ENCODE measurements at regions not wholly inside any gene's neighbourhood (a gene's known extent, or its start where the extent isn't known, plus 50 kb on each side); places are given as distances from the start of the nearest gene placed in this dataset.

- no peaks in the 10 kb centered on the region for H4K20me1 ChIP-seq (ENCODE audit: insufficient read depth, low read length)
- H3K27me3 ChIP-seq (ENCODE audit: insufficient read depth, low read length), result no peaks in the 10 kb centered on the region
- H2AFZ ChIP-seq (ENCODE audit: low read length), result no peak overlapping the region
- TF ChIP-seq, protein P1, sequence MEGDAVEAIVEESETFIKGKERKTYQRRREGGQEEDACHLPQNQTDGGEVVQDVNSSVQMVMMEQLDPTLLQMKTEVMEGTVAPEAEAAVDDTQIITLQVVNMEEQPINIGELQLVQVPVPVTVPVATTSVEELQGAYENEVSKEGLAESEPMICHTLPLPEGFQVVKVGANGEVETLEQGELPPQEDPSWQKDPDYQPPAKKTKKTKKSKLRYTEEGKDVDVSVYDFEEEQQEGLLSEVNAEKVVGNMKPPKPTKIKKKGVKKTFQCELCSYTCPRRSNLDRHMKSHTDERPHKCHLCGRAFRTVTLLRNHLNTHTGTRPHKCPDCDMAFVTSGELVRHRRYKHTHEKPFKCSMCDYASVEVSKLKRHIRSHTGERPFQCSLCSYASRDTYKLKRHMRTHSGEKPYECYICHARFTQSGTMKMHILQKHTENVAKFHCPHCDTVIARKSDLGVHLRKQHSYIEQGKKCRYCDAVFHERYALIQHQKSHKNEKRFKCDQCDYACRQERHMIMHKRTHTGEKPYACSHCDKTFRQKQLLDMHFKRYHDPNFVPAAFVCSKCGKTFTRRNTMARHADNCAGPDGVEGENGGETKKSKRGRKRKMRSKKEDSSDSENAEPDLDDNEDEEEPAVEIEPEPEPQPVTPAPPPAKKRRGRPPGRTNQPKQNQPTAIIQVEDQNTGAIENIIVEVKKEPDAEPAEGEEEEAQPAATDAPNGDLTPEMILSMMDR (IDR thresholded peaks at IDR 0.05; ENCODE audit: extremely low read depth, low read depth, low read length), result no peak
- no peaks in the 10 kb centered on the region for H3K36me3 ChIP-seq (ENCODE audit: insufficient read depth, low read length)
- no peak overlapping the region for H3K4me3 ChIP-seq (ENCODE audit: insufficient read depth, low read length)
- H3K4me2 ChIP-seq (ENCODE audit: insufficient read depth, low read length), result no peak overlapping the region
- no peaks in the 10 kb centered on the region for H3K4me1 ChIP-seq (ENCODE audit: insufficient read depth, low read length)
- DNase-seq (ENCODE audit: insufficient read length, low spot score, missing footprints), result no peak
- H3K27ac ChIP-seq (ENCODE audit: low read depth, low read length), result no peak overlapping the region
- H3K79me2 ChIP-seq (ENCODE audit: insufficient read depth, low read length), result no peaks in the 10 kb centered on the region
- H3K9me3 ChIP-seq (ENCODE audit: low read depth, low read length), result no peaks in the 10 kb centered on the region
These were observed 66.4 kb upstream of the MARCHF11 start for GRCh38 chr5:16245956-16246355.

GRCh38 chr5:16245249-16245648, 65.7 kb upstream of the MARCHF11 start:
- Histone ChIP-seq H3K4me3 (ENCODE audit: insufficient read depth, low read length) (no peak overlapping the region), H4K20me1 (ENCODE audit: insufficient read depth, low read length) (no peaks in the 10 kb centered on the region), H3K36me3 (ENCODE audit: insufficient read depth, low read length) (no peaks in the 10 kb centered on the region), H3K79me2 (ENCODE audit: insufficient read depth, low read length) (no peaks in the 10 kb centered on the region), H3K4me2 (ENCODE audit: insufficient read depth, low read length) (no peak overlapping the region), H3K27ac (ENCODE audit: low read depth, low read length) (no peak overlapping the region), H3K27me3 (ENCODE audit: insufficient read depth, low read length) (no peaks in the 10 kb centered on the region), H2AFZ (ENCODE audit: low read length) (no peak overlapping the region), H3K9me3 (ENCODE audit: low read depth, low read length) (no peaks in the 10 kb centered on the region), H3K4me1 (ENCODE audit: insufficient read depth, low read length) (no peaks in the 10 kb centered on the region)
- TF ChIP-seq, protein P1 (IDR thresholded peaks at IDR 0.05; ENCODE audit: extremely low read depth, low read depth, low read length), result no peak
- no peak for DNase-seq (ENCODE audit: insufficient read length, low spot score, missing footprints)

- H2AFZ ChIP-seq (ENCODE audit: low read length), result no peak overlapping the region
- no peaks in the 10 kb centered on the region for H3K79me2 ChIP-seq (ENCODE audit: insufficient read depth, low read length)
- H3K4me3 ChIP-seq (ENCODE audit: insufficient read depth, low read length), result no peak overlapping the region
- no peak overlapping the region for H3K4me2 ChIP-seq (ENCODE audit: insufficient read depth, low read length)
- TF ChIP-seq, protein P1 (IDR thresholded peaks at IDR 0.05; ENCODE audit: extremely low read depth, low read depth, low read length), result no peak
- no peaks in the 10 kb centered on the region for H3K36me3 ChIP-seq (ENCODE audit: insufficient read depth, low read length)
- no peak for DNase-seq (ENCODE audit: insufficient read length, low spot score, missing footprints)
- H3K9me3 ChIP-seq (ENCODE audit: low read depth, low read length), result peaks cover 2% of the 10 kb centered on the region
- H3K4me1 ChIP-seq (ENCODE audit: insufficient read depth, low read length), result no peaks in the 10 kb centered on the region
- no peaks in the 10 kb centered on the region for H3K27me3 ChIP-seq (ENCODE audit: insufficient read depth, low read length)
- no peak overlapping the region for H3K27ac ChIP-seq (ENCODE audit: low read depth, low read length)
- no peaks in the 10 kb centered on the region for H4K20me1 ChIP-seq (ENCODE audit: insufficient read depth, low read length)
These were observed 58.4 kb upstream of the MARCHF11 start for GRCh38 chr5:16238018-16238417.

- H3K9me3 ChIP-seq (ENCODE audit: low read depth, low read length), result peaks cover 2% of the 10 kb centered on the region
- no peak overlapping the region for H3K4me3 ChIP-seq (ENCODE audit: insufficient read depth, low read length)
- H3K27me3 ChIP-seq (ENCODE audit: insufficient read depth, low read length), result no peaks in the 10 kb centered on the region
- H3K4me2 ChIP-seq (ENCODE audit: insufficient read depth, low read length), result no peak overlapping the region
- H3K4me1 ChIP-seq (ENCODE audit: insufficient read depth, low read length), result no peaks in the 10 kb centered on the region
- TF ChIP-seq, protein P1 (IDR thresholded peaks at IDR 0.05; ENCODE audit: extremely low read depth, low read depth, low read length), result no peak
- no peak overlapping the region for H2AFZ ChIP-seq (ENCODE audit: low read length)
- no peak for DNase-seq (ENCODE audit: insufficient read length, low spot score, missing footprints)
- no peaks in the 10 kb centered on the region for H3K36me3 ChIP-seq (ENCODE audit: insufficient read depth, low read length)
- H3K79me2 ChIP-seq (ENCODE audit: insufficient read depth, low read length), result no peaks in the 10 kb centered on the region
- H3K27ac ChIP-seq (ENCODE audit: low read depth, low read length), result no peak overlapping the region
- no peaks in the 10 kb centered on the region for H4K20me1 ChIP-seq (ENCODE audit: insufficient read depth, low read length)
These were observed 55.0 kb upstream of the MARCHF11 start for GRCh38 chr5:16234598-16234997.
